Stimulated activated CD4-positive, alpha-beta T cell treated with anti-CD3 and anti-CD28 coated beads, Interleukin-15, amount 100 ng/mL, for 1 hour (primary cell): ENCODE measurements at regions not wholly inside any gene's neighbourhood (a gene's known extent, or its start where the extent isn't known, plus 50 kb on each side); places are given as distances from the start of the nearest gene placed in this dataset.
"Not testable (repeated sequence)": the region's sequence is repeated elsewhere in the genome, so short reads cannot be mapped to it uniquely, and the experiment has no call there.

ENCODE experiments used
- DNase-seq, 2 donors: peaks; one replicate each; pipeline ENCODE4 v3.0.0-alpha.2; 2020; ENCODE audit warnings: low read depth in 1 of 2, low spot score in 1 of 2

DNA sequence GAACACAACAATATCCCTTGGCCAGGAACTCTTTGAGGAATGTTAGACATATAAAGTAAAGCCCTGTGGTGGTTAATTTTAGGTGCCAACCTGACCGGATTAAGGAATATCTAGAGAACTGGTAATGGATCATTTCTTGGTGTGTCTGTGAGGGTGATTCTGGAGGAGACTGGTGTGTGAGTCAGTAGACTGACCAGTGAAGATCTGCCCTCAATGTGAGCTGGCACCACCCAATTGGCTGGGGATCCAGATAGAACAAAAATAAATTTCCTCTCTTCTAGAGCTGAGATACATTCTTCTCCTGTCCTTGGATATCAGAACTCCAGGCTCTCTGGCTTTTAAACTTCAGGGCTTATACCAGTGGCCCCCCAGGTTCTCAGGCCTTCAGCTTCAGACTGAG lies 56.2 kb upstream of the TNPO1 start:
- no peak for DNase-seq

DNA sequence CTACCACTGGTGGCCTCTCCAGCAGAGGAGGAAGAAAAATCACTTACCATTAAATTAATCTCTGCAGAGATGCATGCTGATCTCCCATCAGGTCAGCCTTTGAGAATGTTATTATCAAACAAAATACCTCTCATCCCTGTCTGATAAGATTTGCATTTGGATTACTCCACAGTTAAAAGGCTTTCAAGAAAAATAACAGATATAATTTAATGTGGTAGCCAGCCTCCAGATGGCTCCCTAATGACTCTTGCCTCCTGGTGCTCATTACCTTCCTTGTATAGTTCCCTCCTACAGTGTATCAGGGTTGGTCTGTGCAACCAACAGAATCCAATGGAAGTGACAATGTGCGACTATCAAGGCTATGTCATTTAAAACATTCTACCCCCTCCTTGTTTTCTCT lies 63.6 kb upstream of the TNPO1 start:
- no peak for DNase-seq

DNA sequence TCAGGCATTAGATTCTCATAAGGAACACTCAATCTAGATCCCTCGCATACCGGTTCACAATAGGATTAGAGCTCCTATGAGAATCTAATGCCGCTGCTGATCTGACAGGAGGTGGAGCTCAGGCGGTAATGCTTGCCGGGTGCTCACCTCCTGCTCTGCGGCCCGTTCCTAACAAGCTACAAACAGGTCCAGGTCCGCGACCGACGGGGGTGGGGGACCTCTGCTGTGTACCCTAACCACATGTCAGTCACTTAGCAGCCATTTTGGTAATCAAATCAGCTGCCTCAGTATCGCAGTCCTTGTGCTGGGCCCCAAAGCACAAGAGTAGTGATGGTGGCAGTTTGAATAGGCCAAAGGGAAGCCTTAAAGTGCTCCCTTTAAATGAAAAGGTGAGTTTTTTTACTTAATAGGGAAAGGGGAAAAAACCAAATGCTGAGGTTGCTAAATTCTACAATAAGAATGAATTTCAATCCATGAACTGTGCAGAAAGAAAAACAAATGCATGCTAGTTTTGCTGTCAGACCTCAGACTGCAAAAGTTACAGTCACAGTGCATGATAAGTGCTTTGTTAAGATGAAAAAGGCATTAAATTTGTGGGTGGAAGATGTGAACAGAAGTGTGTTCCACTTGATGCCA lies 67.0 kb upstream of the TNPO1 start:
- DNase-seq, result no peak

DNA sequence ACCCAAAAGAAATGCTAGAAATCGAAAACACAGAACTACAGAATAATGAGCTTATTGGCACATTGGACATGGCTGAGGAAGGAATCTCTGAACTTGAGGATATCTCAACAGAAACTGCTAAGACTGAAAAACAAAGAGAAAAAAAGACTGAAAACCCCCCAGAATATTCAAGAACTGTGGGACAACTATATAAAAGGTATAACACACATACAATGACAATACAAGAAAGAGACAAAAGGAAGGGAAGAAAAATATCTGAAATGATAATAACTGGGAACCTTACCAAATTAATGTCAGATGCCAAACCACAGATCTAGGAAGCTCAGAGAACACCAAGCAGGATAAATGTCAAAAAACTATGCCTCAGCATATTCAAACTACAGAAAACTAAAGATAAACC lies 68.6 kb upstream of the TNPO1 start:
- no peak for DNase-seq

DNA sequence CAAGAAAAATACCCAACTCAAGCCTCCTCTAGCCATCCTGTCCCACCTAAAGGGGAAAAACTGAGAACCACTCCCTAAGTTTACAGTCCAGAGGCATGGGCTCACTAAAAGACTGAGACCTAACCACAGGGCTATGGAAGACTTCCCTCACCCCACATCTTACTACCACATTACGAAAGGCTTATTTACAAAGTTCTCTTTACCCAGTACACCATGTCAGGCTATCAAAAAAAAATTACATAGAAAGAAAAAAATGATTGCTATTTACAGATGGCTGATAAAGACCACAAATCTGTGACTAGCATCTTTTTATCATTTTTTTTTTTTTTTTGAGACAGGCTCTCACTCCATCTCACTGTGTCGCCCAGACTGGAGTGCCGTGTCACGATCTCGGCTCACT lies 69.7 kb upstream of the TNPO1 start:
- no peak for DNase-seq

DNA sequence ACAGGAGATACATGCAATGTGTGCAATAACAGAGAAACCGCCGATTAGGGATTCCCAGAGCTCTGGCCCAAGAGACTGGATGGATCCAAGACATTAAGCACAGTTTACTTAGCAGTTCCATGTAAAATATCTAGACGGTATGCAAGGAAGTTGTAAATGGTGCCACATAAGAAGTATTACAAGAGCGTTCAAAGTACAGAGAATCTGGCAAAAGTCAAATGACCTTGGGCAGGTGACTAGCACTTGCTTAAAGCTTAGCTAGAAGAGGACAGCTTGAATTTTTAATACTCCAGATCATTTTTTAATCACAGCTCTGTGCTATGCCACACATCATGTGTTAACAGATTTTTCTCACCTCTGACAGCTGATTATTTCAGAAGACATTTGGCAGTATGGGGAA lies 72.3 kb upstream of the TNPO1 start:
- DNase-seq, result no peak

DNA sequence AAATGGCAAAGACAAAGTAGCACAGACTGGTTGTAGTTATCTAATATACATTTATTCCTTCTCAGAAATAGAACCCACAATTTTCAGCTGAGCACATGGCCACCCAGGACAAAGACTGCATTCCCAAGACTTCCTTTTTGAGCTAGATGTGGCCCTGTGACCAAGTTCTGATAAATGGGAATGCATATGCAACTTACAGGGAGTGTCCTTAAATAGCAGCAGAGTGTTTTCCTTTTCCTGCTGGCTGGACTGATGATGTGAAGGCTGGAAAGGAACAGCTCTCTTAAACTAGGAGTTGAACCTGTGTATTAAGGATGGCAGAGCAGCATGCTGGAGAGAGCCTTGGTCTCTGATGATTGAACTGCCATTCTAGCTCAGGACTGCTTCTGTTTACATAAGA lies 74.7 kb upstream of the TNPO1 start:
- no peak for DNase-seq

DNA sequence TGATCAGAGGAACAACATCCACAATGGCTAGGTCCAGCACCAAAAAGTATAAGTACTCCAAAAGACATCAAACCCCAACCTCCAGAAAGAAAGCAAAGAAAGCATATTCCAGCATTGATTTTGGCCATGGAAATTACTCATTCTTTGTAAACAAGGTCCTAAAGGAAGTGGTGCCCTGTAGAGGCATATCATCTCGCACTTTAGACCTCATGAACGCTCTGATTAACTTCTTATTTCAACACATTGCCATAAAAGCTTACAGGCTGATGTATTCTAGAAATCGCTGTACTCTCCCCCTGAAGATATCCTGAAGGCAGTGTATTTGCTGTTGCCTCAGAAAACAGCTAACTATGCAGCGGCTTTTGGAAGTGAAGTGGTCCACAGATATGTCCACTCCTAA lies 82.7 kb upstream of the TNPO1 start:
- DNase-seq, result no peak

DNA sequence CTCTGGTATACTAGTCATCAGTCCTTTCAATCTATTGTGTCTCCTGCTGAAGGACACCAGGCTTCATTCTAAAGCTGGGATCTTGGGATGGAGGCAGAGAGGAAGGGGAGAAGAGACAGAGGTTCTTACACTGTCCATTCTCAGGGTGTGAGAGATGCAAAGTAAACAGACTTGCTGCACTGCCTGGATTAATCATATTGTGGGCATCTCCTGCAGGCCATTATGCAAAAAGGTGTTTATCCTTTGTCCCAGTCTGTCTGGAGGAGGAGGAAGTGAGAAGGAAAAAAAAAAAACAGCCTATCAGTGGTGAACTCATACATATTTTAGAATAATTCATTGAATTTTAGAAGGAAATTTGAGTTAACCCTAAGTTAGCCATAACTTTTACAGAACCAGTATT lies 92.9 kb upstream of the TNPO1 start:
- DNase-seq, result no peak

DNA sequence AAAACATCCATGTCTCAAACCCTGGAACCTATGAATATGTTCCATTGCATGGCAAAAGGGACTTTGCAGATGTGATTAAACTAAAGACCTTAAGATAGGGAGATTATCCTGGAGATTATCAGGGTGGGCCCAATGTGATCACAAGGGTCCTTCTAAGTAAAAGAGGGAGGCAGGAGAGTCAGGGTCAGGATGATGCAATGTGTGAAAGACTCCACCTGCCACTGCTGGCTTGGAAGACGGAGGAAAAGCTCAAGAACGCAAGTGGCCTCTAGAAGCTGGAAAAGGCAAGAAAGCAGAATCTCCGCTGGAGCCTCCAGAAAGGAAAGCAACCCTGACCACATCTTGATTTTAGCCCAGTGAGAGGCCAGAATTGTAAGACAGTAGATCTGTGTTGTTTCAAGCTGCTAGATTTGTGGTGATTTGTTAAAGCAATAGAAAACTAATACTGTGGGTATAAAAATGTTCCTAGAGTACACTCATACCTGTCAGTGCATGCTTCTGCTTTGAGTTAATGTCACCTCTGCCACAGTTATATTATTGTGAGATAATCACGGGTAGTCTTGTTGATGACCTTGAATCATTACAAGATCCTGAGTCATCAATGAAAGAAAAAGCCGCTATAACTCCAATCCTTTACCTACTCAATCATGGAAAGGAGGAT lies 93.5 kb upstream of the TNPO1 start:
- no peak for DNase-seq

DNA sequence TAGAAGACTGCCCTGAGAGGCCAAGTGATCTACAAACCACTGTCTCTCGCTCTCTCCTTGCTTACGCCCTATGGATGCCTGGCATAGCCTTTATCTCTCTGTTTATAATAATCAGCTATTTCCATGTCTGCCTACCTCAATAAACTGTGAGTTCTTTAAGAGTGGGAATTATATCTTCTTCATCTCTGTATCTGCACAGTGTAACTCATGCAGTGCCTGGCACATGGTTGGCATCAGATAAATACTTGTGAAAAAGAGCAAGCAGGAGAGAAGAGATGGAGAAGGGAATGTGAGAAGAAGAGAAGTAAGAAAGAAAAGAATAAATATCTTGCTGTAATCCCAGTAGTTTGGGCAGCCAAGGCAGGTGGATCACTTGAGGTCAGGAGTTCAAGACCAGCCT lies 94.6 kb upstream of the TNPO1 start:
- no peak for DNase-seq

DNA sequence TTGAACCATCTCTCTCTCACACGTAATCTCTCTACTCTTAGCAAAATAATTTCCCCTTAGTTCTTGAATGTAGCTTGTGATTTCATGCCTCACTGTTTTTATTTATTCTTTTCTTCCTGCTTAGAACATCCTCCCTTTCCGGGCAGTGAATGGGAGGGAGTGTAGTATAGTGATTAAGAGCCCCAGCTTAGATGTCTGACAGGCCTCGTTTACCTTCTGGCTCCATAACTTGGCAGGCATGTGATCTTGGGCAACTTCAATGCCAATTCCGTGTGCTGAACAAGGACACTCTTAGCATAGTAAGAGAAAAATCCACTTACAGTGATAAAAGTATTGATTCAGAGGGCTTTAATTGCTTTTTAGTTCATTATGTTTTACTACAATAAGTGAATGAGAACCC lies 96.3 kb upstream of the TNPO1 start:
- DNase-seq, result no peak

DNA sequence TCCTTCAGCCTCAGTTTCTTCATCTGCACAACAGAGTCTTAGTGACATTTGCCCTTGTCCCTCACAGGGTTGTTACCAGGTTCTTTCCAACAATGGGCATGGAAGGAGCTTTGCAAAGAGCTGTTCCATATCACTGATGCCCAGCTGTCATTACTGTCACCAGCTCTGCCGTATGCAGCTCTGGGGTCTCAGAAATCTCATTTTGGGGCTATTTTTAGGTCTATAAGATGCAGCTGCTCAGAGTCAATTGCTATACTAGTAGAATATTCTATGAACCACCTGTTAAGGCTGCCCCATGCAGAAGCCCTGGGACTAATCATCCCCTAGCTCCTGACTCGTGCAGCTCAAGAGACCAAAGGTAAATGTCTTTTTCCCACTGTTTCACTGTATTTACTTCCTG lies 105.1 kb upstream of the TNPO1 start:
- no peak for DNase-seq

DNA sequence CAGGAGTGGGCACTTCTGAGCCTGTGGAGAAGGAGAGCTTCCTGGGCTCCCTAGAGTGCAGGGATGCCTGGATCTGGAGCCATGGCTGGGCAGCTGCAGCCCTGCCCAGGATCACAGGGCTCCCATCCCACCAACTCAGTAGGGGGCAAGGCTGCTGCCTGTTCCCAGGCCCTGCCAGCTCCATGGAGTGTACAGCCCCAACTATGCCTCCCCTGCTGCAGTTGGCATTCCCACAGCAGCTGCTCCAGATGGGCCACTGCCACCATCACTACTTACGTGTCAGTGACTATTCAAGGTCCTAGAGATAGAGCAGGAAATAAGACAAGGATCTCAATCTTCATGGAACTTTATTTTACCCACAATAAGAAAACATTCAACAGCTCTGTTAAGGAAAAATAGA lies 107.1 kb upstream of the TNPO1 start:
- no peak for DNase-seq

DNA sequence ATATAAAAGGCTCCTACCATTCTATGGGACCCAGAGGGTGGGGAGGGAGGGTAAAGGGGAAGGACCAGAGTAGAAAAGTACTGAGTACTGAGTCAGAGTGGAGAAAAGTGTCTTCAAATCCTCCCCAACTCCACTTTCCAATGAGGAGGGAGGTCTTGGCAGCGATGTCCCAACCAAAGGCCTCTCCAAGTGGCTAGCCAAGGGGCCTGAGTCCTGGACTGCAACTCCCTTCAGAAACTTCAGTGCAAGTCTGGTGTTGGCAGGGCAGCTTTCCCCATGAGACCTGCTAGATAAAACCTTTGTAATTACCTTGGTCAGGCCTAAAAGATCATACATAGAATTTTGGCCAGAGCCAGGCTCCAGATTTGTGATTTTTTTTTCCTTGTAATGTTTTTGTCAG lies 111.3 kb upstream of the TNPO1 start:
- DNase-seq, result no peak

DNA sequence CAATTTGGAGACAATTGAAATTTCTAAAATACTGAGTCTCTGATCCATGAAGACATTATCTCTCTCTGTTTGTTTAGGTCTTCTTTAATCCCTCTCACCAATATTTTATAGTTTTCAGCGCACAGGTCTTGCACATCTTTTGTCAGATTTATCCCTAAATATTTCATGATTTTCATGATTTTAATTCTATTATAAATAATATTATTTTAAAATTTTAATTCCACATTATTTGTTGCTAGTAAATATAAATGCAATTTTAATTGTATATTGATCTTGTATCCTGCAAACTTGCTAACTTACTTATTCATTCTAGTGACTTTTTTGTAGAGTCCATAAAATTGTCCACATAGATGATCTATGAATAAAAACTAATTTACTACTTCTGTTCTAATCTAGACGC lies 112.6 kb upstream of the TNPO1 start:
- no peak for DNase-seq

DNA sequence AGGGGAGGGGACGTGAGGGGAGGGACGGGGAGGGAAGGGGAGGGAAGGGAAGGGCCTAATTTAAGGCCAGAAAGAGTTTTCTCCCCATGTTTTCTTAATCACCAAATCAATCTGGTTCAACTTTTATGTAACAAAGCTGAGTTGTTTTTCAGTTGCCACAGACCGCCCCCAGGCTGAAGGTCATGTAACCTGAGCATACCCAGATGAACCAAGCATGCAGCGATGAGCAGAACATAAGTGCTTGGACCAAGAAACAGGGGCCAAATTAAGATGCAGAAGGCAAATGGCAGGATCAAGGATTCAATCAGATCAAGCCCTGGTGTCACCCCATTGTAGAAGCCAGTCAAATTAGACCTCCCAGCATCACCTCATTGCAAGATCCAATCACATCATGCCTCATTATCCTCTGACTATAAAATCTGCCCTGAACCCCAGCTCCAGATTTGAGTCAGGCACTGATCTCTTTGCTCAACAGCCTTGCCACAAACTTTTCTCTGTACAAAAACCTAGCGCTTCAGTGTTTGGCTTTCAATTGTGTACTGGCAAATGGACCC lies 113.5 kb upstream of the TNPO1 start:
- no peak for DNase-seq

DNA sequence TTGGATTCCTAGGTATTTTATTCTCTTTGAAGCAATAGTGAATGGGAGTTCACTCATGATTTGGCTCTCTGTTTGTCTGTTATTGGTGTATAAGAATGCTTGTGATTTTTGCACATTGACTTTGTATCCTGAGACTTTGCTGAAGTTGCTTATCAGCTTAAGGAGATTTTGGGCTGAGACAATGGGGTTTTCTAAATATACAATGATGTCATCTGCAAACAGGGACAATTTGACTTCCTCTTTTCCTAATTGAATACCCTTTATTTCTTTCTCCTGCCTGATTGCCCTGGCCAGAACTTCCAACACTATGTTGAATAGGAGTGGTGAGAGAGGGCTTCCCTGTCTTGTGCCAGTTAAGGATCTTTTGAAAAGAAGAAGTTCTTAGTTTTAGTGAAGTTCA lies 114.4 kb upstream of the TNPO1 start:
- DNase-seq, result not testable (repeated sequence)

DNA sequence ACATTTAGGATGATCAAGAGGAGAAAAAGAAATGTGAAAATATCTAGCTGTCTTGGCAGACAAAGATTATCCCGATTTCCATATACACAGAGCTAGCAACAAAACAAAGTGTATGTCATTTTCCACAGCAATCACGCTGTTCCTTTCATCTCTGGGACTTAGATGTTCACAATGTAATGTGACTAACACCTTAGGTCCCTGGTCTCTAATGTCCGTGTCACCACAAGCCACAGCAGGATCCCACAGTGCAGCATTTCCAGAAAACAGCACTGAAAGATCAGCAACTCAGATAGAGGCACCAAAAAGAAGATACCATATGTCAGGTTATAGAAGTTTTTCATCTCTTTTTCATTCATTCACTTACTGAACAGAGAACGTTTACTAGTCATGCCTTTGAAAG lies 118.0 kb upstream of the TNPO1 start:
- DNase-seq, result no peak

DNA sequence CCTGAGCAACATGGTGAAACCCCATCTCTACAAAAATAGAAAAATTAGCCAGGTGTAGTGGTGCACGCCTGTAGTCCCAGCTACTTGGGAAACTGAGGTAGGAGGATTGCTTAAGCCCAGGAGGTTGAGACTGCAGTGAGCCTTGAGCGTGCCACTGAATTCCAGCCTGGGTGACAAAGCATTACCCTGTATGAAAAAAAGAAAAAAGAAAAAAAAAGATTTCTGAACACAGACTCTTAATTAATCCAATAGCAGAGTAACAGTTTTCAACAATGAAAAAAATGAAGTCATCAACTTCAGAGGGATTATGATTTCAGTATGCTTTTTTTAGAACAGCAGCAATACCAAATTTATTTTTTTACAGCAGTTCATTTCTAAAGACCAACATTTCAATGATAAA lies 118.8 kb upstream of the TNPO1 start:
- DNase-seq, result no peak

DNA sequence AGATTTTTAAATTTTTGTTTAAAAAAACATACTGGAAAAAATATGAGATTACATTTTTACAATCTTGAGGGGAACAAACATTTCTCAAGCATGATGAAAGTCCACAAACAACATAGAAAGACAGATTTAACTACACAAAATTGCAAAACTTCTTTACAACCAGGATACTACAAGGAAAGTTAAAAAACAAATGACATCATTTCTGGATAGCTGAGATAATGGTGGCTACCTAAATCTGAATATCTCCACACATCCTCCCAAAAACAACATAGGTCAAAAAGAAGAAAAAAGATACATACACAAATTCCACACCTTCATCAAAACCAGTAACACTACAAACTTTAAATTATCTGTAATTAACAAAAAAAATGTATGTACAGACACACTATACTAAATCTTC lies 120.8 kb upstream of the TNPO1 start:
- DNase-seq, result no peak

DNA sequence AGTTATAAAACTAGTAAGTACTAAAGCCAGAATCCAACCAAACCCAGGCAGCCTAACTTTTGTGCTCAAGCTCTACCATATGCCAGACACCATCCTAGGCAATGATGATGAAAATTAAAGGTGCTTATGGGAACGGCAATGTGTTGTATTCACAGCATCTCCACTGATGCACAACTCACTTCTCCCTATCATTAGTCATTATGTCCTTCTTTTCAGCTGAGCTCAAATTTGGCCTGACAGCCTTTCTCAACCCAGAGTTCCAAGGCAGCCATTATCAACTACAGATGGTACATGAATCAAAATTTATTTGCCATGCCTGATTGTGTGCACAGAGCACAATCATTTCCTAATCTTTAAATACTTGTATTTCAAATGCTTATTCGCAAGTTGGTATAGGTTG lies 121.6 kb upstream of the TNPO1 start:
- no peak for DNase-seq

DNA sequence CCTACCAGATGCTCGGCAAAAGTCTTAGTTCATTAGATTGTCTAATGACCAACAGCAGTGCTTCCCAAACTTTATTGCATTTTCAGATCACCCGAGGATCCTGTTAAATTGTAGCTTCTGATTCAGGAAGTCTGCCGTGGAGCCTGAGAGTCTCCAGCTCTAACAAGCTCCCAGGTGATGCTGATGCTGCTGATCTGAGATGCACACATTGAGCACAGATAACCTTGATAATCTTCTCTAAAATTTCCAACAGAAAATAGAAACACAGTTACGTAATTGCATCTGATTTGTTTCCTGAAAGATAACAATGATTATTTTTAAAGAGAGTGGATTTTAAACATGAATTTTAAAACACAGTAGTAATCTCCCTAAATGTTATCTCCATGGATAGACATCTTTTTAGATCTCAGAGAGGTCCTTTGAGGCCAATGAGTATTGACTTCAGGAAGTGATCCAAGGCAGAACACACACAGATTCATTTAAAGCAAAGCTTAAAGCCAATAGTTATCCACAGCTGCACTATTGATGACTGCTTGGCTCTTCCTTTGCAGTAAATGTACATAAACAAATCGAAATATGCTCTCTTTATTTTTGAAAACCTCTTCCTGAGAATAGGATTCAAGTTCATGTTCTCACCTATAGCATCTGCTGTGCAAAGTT lies 122.8 kb upstream of the TNPO1 start:
- DNase-seq, result no peak
